Dermis blood vessel endothelial cell (primary cell): ENCODE measurements at regions not wholly inside any gene's neighbourhood (a gene's known extent, or its start where the extent isn't known, plus 50 kb on each side); places are given as distances from the start of the nearest gene placed in this dataset.
A peak's percentile ranks its signal among the peaks of the same experiment; 100 is the strongest.

ENCODE experiments used
- DNase-seq: peaks from one replicate; pipeline ENCODE4 v3.0.0; 2010

- DNase-seq: no peak
Observed at GRCh38 chr7:132666774-132667172, 90.5 kb upstream of the PLXNA4 start.

DNA sequence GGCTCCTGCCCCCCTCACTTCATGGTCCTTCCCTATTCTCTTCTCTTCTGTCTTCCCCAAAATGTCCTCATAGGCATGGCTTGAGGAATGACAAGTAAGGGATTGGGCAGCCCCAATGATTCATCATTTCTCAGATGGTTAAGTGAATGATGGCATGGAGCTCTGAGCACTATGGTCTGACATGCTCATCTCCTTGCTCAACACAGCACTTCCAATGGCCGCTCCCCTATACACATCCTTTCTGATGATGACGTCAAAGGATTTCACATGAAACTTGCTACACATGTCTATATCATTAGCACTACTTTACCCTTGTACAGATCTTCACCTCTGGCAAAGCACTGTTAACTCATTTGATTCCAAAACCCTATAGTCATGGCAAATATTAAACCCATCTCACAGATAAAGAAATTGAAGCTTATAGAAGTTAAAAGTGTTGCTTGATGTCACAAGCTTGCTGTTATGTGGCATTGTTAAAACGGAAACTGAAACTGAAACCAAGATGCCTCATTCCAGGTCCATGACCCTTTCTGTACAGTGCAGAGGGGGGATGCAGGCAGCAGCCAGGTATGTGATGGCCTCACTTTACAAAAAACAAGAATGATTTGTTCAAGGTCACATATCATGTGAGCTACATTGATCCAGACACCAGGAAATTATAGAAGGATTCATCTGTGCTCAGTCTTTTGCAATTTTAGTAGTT, 90.0 kb upstream of the PLXNA4 start:
- no peak for DNase-seq

DNA sequence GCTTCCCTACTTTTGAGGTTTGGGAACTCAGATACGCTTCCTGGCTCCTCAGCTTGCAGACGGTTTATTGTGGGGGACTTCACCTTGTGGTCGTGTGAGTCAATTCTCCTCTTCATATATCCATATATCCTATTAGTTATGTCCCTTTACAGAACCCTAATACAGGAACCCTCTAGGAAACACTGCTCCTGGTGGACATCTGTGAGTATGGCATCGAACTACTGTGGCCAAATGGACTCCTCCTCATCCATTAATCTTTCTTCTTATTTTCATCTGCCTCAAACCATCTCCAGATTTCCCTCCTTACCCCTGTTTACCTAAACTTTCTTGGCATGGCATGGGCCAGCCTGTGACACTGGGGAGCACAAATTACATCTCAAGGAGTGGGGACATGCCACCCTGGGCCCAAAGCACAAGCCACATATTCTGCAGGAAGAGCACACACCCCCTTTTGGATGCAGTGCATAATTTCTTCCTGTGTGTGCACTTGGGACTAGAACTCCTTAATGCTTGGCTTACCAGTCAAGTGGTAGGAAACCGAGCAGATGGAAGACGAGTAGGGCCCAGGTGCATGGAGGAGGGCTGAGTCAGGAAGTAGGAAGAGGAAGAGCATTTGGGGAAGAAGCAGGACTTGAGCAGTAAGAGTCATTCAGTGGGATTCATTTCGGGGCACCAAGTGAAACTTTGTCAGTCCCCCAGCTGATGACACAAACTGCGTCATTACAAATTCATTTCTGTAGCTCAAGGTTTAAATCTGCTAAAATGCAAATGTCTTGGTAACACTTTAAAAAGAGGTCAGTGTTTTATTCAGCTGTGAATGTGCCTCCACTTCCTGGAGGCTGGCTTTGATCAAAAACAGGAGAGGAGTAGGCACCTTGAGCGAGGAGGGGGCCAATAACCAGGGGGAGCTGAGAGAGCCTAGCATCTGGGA, 80.8 kb upstream of the PLXNA4 start:
- DNase-seq: peak; percentile 40

DNA sequence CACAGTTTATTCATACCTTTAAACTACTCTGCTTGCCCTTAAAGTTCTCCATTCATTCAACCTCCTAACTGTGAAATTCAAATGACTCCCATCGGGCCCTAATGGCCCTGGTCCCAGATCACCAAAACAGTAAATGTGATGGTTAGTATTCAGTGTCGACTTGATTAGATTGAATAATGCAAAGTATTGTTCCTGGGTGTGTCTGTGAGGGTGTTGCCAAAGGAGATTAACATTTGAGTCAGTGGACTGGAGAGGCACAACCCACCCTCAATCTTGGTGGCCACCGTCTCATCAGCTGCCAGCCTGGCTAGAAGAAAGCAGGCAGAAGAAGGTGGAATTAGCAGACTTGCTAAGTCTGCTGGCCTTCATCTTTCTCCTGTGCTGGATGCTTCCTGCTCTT, 80.1 kb upstream of the PLXNA4 start:
- DNase-seq: no peak

- DNase-seq: peak; percentile 26
Observed at GRCh38 chr7:132655131-132655727, 79.0 kb upstream of the PLXNA4 start.

DNA sequence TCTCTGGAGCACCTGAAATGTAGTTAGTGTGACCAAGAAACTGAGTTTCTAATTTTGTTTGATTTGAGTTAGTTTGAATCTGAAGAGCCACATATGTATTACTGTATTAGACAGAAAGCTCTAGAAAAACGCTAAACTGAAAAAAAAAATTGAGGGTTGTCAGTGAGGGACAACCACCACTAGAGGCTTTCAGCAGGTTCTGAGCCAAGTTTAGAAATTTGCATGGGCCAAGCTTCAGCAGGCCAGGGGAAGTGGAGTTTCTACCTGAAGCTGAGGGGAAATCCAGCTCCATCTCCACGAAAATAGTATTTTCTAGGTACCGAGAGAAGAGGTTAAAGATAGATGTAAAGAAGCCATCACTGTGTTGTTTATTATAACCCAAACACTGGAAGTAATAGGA, 77.9 kb upstream of the PLXNA4 start:
- peak; percentile 8 for DNase-seq

- no peak for DNase-seq
Observed at GRCh38 chr7:132653366-132653930, 77.2 kb upstream of the PLXNA4 start.

DNA sequence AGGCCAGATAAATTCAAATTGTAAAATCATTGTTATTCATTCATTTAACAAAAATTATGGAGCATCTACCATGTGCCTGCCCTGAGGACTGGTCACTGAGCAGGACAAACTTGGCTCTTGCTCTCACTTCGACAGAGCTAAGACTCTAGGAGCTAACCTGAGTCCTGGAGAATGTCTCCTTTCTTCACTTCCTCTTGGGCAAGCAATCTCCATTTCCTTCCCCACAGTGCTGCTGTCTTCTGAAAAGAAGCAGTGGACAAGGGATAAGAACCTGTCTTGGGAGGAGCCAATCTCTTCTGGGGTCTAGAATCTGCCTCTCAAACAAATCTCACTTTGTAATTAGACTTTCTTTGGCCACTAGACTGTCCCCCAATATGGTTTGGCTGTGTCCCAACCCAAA, 76.2 kb upstream of the PLXNA4 start:
- DNase-seq: no peak

- peak; percentile 11 for DNase-seq
Observed at GRCh38 chr7:132650498-132650897, 74.2 kb upstream of the PLXNA4 start.

DNA sequence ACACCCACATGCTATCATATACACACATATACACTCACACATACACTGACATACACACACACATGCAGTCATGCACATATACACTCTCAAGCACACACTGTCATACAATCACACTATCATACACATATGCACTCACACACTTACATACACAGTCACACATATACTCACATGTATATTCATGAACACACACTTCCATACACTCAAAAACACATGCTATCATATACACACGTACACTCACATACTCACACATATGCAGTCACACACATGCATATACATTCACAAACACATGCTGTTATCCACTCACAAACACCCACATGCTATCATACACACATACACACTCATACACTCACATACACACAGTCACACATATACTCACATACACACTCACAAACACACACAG, 71.0 kb upstream of the PLXNA4 start:
- no peak for DNase-seq

GRCh38 chr7:132646052-132646451, 69.8 kb upstream of the PLXNA4 start:
- peak; percentile 7 for DNase-seq

DNA sequence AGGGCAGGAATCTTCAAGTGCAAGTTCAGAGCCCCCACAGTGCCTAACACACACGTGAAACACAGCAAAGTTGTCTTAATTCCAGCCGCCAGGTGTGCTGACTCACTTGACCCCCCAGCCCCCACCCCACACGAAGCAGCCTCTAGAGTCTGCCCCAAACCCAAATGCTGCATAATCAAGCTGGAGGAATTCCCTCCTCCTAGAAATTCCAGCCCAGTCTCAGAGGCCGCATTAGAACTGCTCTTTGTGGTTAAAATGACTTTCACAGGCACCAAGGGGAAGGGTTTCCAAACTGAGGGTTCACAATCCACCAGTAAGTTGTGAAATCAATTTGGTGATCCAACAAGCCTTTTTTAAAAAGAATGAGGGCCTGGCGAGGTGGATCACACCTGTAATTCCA, 67.0 kb upstream of the PLXNA4 start:
- no peak for DNase-seq

DNA sequence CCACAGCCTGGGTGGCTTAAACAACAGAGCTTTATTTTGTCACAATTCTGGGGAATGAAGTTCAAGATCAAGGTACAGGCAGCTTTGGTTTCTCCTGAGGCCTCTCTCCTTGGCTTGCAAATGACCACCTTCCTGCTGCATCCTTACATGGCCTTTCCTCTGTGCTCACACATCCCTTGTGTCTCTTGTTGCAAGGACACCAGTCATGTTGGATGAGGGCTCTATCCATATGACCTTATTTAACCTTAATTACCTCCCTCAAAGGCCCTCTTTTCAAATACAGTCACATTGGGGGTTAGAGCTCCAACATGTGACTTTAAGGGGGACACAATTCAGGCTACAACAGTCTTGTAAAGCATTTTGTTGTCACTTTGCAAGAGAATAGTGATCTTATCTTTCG, 65.0 kb upstream of the PLXNA4 start:
- no peak for DNase-seq

GRCh38 chr7:132639983-132640382, 63.7 kb upstream of the PLXNA4 start:
- DNase-seq: no peak

DNA sequence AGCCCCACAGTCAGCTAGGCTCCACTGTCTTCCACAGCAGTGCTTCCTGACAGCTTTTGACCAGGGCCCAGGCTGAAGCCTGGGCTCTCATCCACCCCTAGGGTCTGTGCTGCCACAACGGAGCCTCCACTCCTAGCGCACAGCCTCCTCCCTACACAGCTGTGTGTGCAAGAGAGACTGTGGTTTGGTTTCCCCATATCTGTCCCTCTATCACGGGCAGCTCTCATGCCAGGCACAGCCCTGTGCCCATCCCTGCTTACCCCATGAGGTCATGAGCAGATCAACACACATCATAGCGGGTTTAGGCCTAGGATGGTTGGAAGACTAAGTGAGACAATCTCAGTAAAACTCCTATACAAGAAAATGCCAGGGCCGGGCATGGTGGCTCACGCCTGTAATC, 61.7 kb upstream of the PLXNA4 start:
- DNase-seq: no peak

DNA sequence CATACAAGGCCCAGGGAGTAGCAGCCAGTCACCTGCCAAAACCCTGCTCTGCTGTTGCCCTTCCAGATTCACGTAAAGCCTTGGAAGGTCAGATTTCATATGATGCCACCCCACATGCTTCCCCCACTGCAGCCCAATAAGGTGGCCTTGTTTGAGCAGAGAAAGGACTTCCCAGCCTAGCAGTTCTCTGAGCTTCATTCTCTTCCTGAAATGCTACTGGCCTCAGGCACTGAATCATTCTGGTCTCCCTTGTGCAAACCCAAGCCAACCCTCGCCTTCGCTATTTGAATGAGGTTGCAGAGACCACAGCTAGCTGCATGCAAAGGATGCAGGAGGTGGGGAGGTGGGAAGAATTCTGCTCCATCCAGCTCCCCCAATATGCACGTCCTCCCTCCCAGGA, 60.3 kb upstream of the PLXNA4 start:
- DNase-seq: no peak

DNA sequence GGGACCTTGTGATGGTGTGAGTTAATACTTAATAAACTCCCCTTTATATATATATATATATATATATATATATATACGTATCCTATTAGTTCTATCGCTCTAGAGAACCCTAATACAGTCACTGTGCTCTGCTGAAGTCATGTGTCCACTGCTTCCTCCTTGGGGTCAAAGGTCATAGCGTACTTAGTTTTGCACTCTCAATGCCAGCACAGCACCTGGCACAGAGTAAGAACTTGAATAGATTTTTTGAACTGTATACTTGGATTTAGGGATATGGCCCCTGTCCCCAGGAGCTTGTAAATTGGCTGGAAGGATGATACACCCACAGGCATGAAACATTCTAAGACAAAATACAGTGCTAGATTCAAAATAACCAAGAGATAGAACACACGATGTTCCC, 58.9 kb upstream of the PLXNA4 start:
- no peak for DNase-seq

DNA sequence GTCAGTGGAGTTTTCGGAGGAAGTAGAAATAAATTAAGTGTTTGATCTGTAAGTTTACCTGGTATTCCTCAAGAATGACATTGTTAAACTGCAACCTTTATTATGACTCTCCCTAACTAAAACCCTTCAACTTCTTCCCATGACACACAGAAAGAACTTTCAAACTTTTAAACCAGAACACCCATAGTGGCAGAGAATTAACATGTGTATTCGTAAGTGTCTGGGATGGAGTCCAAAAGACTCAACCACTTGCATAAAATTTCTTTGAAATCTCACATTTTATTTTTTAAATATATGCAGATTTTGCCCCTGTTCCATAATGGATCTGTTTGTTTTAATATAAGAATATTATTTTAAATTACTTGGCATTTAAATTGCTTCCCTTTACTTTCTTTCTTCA, 54.6 kb upstream of the PLXNA4 start:
- DNase-seq: no peak
